DND-41 (cell line): ENCODE measurements at regions not wholly inside any gene's neighbourhood (a gene's known extent, or its start where the extent isn't known, plus 50 kb on each side); places are given as distances from the start of the nearest gene placed in this dataset.

Experiments
- ATAC-seq: fragments of 200-7000 bp; cut with Tn5 transposase; 3 replicates; pipeline ENCODE4 v1.9.1; 2021; ENCODE audit warnings: low read depth; ENCODE audit not compliant: insufficient read depth
- DNase-seq: peaks from one replicate; pipeline ENCODE4 v3.0.0-alpha.2; 2020
- H2AFZ ChIP-seq: 2 replicates; pipeline ENCODE4 v1.6.0; 2012; ENCODE audit warnings: low read depth, low read length
- H3K27ac ChIP-seq: 2 replicates; pipeline ENCODE4 v1.5.1; 2012; ENCODE audit warnings: low read length, inconsistent platforms
- H3K27me3 ChIP-seq: fragments of 200-600 bp; sonication (generic); 2 replicates; pipeline ENCODE4 v1.6.0; 2012; ENCODE audit warnings: low read length, mild to moderate bottlenecking, inconsistent platforms; ENCODE audit not compliant: insufficient read depth, poor library complexity
- H3K36me3 ChIP-seq: 2 replicates; pipeline ENCODE4 v1.5.1; 2012; ENCODE audit warnings: low read length, inconsistent platforms; ENCODE audit not compliant: insufficient read depth
- H3K4me1 ChIP-seq: 2 replicates; pipeline ENCODE4 v1.5.1; 2012; ENCODE audit warnings: mild to moderate bottlenecking, low read length; ENCODE audit not compliant: insufficient read depth
- H3K4me2 ChIP-seq: 2 replicates; pipeline ENCODE4 v1.6.0; 2012; ENCODE audit warnings: mild to moderate bottlenecking, moderate library complexity, low read length, inconsistent platforms; ENCODE audit not compliant: insufficient read depth
- H3K4me3 ChIP-seq, 2 experiments: fragments of 200-600 bp in 1 of 2; shearing (Covaris generic) in 1 of 2; 2 replicates each; pipeline ENCODE4 v1.5.1; 2012 to 2016; ENCODE audit warnings: inconsistent platforms in 2 of 2, low read length in 2 of 2, mild to moderate bottlenecking in 2 of 2, low read depth in 1 of 2, moderate library complexity in 1 of 2
- H3K79me2 ChIP-seq: 2 replicates; pipeline ENCODE4 v1.6.0; 2012; ENCODE audit warnings: low read length, inconsistent platforms; ENCODE audit not compliant: insufficient read depth
- H3K9ac ChIP-seq: 2 replicates; pipeline ENCODE4 v1.6.0; 2012; ENCODE audit warnings: low read depth, mild to moderate bottlenecking, inconsistent platforms, low read length, moderate library complexity
- H3K9me3 ChIP-seq: 2 replicates; pipeline ENCODE4 v1.5.1; 2012; ENCODE audit warnings: low read length, moderate library complexity, mild to moderate bottlenecking, inconsistent platforms; ENCODE audit not compliant: insufficient read depth, severe bottlenecking
- H4K20me1 ChIP-seq: 2 replicates; pipeline ENCODE4 v1.6.0; 2012; ENCODE audit warnings: low read length; ENCODE audit not compliant: insufficient read depth
- CTCF ChIP-seq: IDR thresholded peaks from 2 replicates; pipeline ENCODE4 v1.5.1; 2012; ENCODE audit warnings: borderline replicate concordance, low read length, moderate library complexity, mild to moderate bottlenecking; ENCODE audit not compliant: poor library complexity, severe bottlenecking; ENCODE audit errors: extremely low read depth
- EZH2 ChIP-seq: IDR thresholded peaks from 3 replicates; pipeline ENCODE4 v1.6.1; 2012; ENCODE audit warnings: borderline replicate concordance, low read depth, mild to moderate bottlenecking, moderate library complexity, low read length, inconsistent platforms; ENCODE audit not compliant: severe bottlenecking

- no peak for DNase-seq
- Histone ChIP-seq H3K4me3 (no peak overlapping the region), H3K79me2 (no peaks in the 10 kb centered on the region), H3K4me2 (no peak overlapping the region), H3K27ac (no peak overlapping the region), H4K20me1 (no peaks in the 10 kb centered on the region), H3K9ac (no peak overlapping the region), H3K9me3 (no peaks in the 10 kb centered on the region), H3K36me3 (no peaks in the 10 kb centered on the region), H3K27me3 (no peaks in the 10 kb centered on the region), H3K4me1 (no peaks in the 10 kb centered on the region), H2AFZ (no peak overlapping the region)
- TF ChIP-seq CTCF (no peak), EZH2 (no peak)
- ATAC-seq: no peak
These were observed 1283.3 kb upstream of the GJE1 start for GRCh38 chr6:140849456-140849855.

GRCh38 chr6:140847262-140847645 is 1285.5 kb upstream of the GJE1 start:
- ATAC-seq (no peak), DNase-seq (no peak)

GRCh38 chr6:140846503-140847261 is 1286.0 kb upstream of the GJE1 start:
- no peaks in the 10 kb centered on the region for H3K4me1 ChIP-seq
- H2AFZ ChIP-seq: no peak overlapping the region
- TF ChIP-seq CTCF (no peak), EZH2 (no peak)
- H3K4me3 ChIP-seq: no peak overlapping the region
- DNase-seq: no peak
- H4K20me1 ChIP-seq: no peaks in the 10 kb centered on the region
- H3K4me2 ChIP-seq: no peak overlapping the region
- no peak overlapping the region for H3K27ac ChIP-seq
- ATAC-seq: no peak
- no peak overlapping the region for H3K9ac ChIP-seq
- no peaks in the 10 kb centered on the region for H3K27me3 ChIP-seq
- H3K79me2 ChIP-seq: no peaks in the 10 kb centered on the region
- H3K36me3 ChIP-seq: no peaks in the 10 kb centered on the region
- H3K9me3 ChIP-seq: no peaks in the 10 kb centered on the region

More at GRCh38 chr6:140847262-140847645, 1285.5 kb upstream of the GJE1 start:
- Histone ChIP-seq H3K27me3 (no peaks in the 10 kb centered on the region), H3K9ac (no peak overlapping the region), H4K20me1 (no peaks in the 10 kb centered on the region), H3K4me2 (no peak overlapping the region), H3K9me3 (no peaks in the 10 kb centered on the region), H3K4me3 (no peak overlapping the region), H3K27ac (no peak overlapping the region), H3K36me3 (no peaks in the 10 kb centered on the region), H2AFZ (no peak overlapping the region), H3K79me2 (no peaks in the 10 kb centered on the region), H3K4me1 (no peaks in the 10 kb centered on the region)
- TF ChIP-seq EZH2 (no peak), CTCF (no peak)

GRCh38 chr6:140845701-140846100 is 1287.0 kb upstream of the GJE1 start:
- no peaks in the 10 kb centered on the region for H3K4me1 ChIP-seq
- ATAC-seq (no peak), DNase-seq (no peak)
- no peaks in the 10 kb centered on the region for H4K20me1 ChIP-seq
- no peaks in the 10 kb centered on the region for H3K36me3 ChIP-seq
- no peaks in the 10 kb centered on the region for H3K27me3 ChIP-seq
- no peak overlapping the region for H3K27ac ChIP-seq
- no peak overlapping the region for H3K4me3 ChIP-seq
- H3K4me2 ChIP-seq: no peak overlapping the region
- H2AFZ ChIP-seq: no peak overlapping the region
- TF ChIP-seq EZH2 (no peak), CTCF (no peak)
- H3K9ac ChIP-seq: no peak overlapping the region
- H3K79me2 ChIP-seq: no peaks in the 10 kb centered on the region
- H3K9me3 ChIP-seq: no peaks in the 10 kb centered on the region
